COLO668 (cell line): ENCODE measurements at regions not wholly inside any gene's neighbourhood (a gene's known extent, or its start where the extent isn't known, plus 50 kb on each side); places are given as distances from the start of the nearest gene placed in this dataset.

Experiments
- DNase-seq: peaks from one replicate; lab custom pipeline; 2025; ENCODE audit not compliant: unreplicated experiment; lab: John Stamatoyannopoulos, UW

- DNase-seq, result no peak
Measured at GRCh38 chrX:97666890-97667289, 783.2 kb downstream of the RPA4 start.

GRCh38 chrX:97668126-97668525, 784.4 kb downstream of the RPA4 start:
- DNase-seq, result no peak

GRCh38 chrX:97672138-97672537, 788.4 kb downstream of the RPA4 start:
- peak; percentile 8 for DNase-seq

- DNase-seq, result no peak
Measured at GRCh38 chrX:97672608-97673007, 788.9 kb downstream of the RPA4 start.

GRCh38 chrX:97673135-97673534, 789.4 kb downstream of the RPA4 start:
- DNase-seq, result no peak

GRCh38 chrX:97682991-97683840, 799.5 kb downstream of the RPA4 start:
- DNase-seq, result no peak

- DNase-seq, result no peak
Measured at GRCh38 chrX:97685753-97686152, 802.0 kb downstream of the RPA4 start.

- DNase-seq, result no peak
Measured at GRCh38 chrX:97691901-97692455, 808.3 kb downstream of the RPA4 start.

- no peak for DNase-seq
Measured at GRCh38 chrX:97692575-97692974, 808.9 kb downstream of the RPA4 start.

GRCh38 chrX:97700547-97700946, 816.8 kb downstream of the RPA4 start:
- DNase-seq, result no peak

GRCh38 chrX:97704474-97704873, 820.8 kb downstream of the RPA4 start:
- no peak for DNase-seq

GRCh38 chrX:97704881-97705280, 821.2 kb downstream of the RPA4 start:
- DNase-seq, result no peak

- no peak for DNase-seq
Measured at GRCh38 chrX:97705936-97706335, 822.2 kb downstream of the RPA4 start.

- no peak for DNase-seq
Measured at GRCh38 chrX:97714072-97714471, 830.4 kb downstream of the RPA4 start.

- DNase-seq, result no peak
Measured at GRCh38 chrX:97728215-97728614, 844.5 kb downstream of the RPA4 start.

GRCh38 chrX:97740044-97740443, 856.3 kb downstream of the RPA4 start:
- no peak for DNase-seq

GRCh38 chrX:97740886-97741285, 857.2 kb downstream of the RPA4 start:
- DNase-seq, result no peak

- DNase-seq, result no peak
Measured at GRCh38 chrX:97743014-97743413, 859.3 kb downstream of the RPA4 start.

- DNase-seq, result no peak
Measured at GRCh38 chrX:97747346-97747745, 863.6 kb downstream of the RPA4 start.

- DNase-seq, result no peak
Measured at GRCh38 chrX:97751016-97751415, 867.3 kb downstream of the RPA4 start.

GRCh38 chrX:97751735-97752134, 868.0 kb downstream of the RPA4 start:
- no peak for DNase-seq

- DNase-seq, result no peak
Measured at GRCh38 chrX:97756879-97757278, 873.2 kb downstream of the RPA4 start.

GRCh38 chrX:97763391-97763790, 879.7 kb downstream of the RPA4 start:
- no peak for DNase-seq
